ENCODE measurements at regions not wholly inside any gene's neighbourhood (a gene's known extent, or its start where the extent isn't known, plus 50 kb on each side); places are given as distances from the start of the nearest gene placed in this dataset.

DNA sequence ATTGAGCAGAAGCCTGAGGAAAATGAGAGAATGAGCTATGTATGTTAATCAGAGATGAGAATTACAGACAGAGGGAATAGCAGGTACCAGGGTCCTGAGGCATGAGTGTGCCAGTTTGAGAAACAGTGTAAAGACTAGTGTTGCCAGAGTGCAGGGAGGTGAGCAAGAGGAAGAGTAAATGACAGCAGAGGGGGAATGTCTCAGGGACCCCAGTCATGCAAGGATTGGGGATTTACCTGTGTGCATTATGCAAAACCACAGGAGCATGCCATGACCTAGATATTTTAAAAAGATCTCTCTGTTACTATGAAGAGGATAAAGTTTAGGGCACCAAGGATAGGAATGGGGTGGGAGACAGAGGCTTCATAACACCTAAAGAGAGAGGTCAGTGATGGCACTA is 72.1 kb downstream of the TTC32 start:
- DNase-seq (ENCODE audit: low read depth, low spot score) = no peak

GRCh38 chr2:19826874-19827273 is 74.9 kb downstream of the TTC32 start:
- CTCF ChIA-PET = no interaction called here
- POLR2A ChIA-PET = no interaction called here

More for the DNA sequence above, 72.1 kb downstream of the TTC32 start:
- POLR2A ChIA-PET = no interaction called here
- 0 out of 2 replicates have a peak, but pooled peaks cover 2% of the 10 kb centered on the region for H3K27me3 ChIP-seq (ENCODE audit: control insufficient read depth, insufficient read depth, low read length)
- in situ Hi-C loops (cut with HindIII; ENCODE audit: low pct_unique_long_range_greater_than_20kb, low sequenced_read_pairs) = no loop called here
- H3K36me3 ChIP-seq (ENCODE audit: control insufficient read depth, insufficient read depth, low read length) = no peaks in the 10 kb centered on the region
- intact Hi-C loops (cut with micrococcal nuclease; ENCODE audit: unreplicated experiment) = no loop called here
- no peak overlapping the region for H3K4me3 ChIP-seq (ENCODE audit: low read depth in 2 of 2, low read length in 2 of 2)
- H3K27ac ChIP-seq (ENCODE audit: low read length) = no peak overlapping the region
- TF ChIP-seq SIN3A (IDR thresholded peaks at IDR 0.05; ENCODE audit: borderline replicate concordance, insufficient read depth, low read depth, low read length) (no peak), POLR2AphosphoS5 (IDR thresholded peaks at IDR 0.05; ENCODE audit: low read depth, low read length) (no peak), TCF7L2 (IDR thresholded peaks at IDR 0.05; ENCODE audit: low read depth, low read length) (no peak), CTCF (IDR thresholded peaks at IDR 0.05) (no peak)
- TF ChIP-seq, protein P1, sequence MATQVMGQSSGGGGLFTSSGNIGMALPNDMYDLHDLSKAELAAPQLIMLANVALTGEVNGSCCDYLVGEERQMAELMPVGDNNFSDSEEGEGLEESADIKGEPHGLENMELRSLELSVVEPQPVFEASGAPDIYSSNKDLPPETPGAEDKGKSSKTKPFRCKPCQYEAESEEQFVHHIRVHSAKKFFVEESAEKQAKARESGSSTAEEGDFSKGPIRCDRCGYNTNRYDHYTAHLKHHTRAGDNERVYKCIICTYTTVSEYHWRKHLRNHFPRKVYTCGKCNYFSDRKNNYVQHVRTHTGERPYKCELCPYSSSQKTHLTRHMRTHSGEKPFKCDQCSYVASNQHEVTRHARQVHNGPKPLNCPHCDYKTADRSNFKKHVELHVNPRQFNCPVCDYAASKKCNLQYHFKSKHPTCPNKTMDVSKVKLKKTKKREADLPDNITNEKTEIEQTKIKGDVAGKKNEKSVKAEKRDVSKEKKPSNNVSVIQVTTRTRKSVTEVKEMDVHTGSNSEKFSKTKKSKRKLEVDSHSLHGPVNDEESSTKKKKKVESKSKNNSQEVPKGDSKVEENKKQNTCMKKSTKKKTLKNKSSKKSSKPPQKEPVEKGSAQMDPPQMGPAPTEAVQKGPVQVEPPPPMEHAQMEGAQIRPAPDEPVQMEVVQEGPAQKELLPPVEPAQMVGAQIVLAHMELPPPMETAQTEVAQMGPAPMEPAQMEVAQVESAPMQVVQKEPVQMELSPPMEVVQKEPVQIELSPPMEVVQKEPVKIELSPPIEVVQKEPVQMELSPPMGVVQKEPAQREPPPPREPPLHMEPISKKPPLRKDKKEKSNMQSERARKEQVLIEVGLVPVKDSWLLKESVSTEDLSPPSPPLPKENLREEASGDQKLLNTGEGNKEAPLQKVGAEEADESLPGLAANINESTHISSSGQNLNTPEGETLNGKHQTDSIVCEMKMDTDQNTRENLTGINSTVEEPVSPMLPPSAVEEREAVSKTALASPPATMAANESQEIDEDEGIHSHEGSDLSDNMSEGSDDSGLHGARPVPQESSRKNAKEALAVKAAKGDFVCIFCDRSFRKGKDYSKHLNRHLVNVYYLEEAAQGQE (IDR thresholded peaks at IDR 0.05; ENCODE audit: insufficient read depth in 1 of 2, low read depth in 2 of 2, low read length in 1 of 2) = no peak
- BruUV-seq (replicated peaks) = no TSS peak
- ATAC-seq = no peak
- CTCF ChIA-PET = interaction anchor here (0.7 kb wide), 3 partner anchors 153 to 481 kb away, joined by 5 to 8 read pairs (median 6); no protein-coding TSS in a partner anchor
- H3K4me1 ChIP-seq (ENCODE audit: control insufficient read depth, insufficient read depth, low read length) = no peaks in the 10 kb centered on the region
- no peaks in the 10 kb centered on the region for H3K9me3 ChIP-seq (ENCODE audit: control insufficient read depth, insufficient read depth, low read depth, low read length)

More at GRCh38 chr2:19826874-19827273, 74.9 kb downstream of the TTC32 start:
- DNase-seq (ENCODE audit: low read depth, low spot score) = no peak
- TF ChIP-seq POLR2AphosphoS5 (IDR thresholded peaks at IDR 0.05; ENCODE audit: low read depth, low read length) = no peak
- no peak for TF ChIP-seq CTCF (IDR thresholded peaks at IDR 0.05)
- TF ChIP-seq, protein P1 (IDR thresholded peaks at IDR 0.05; ENCODE audit: insufficient read depth in 1 of 2, low read depth in 2 of 2, low read length in 1 of 2) = no peak
- no peak for TF ChIP-seq TCF7L2 (IDR thresholded peaks at IDR 0.05; ENCODE audit: low read depth, low read length)
- no peak for TF ChIP-seq SIN3A (IDR thresholded peaks at IDR 0.05; ENCODE audit: borderline replicate concordance, insufficient read depth, low read depth, low read length)
- no peak overlapping the region for H3K4me3 ChIP-seq (ENCODE audit: low read depth in 2 of 2, low read length in 2 of 2)
- no TSS peak for BruUV-seq (replicated peaks)
- no peak for ATAC-seq
- no peaks in the 10 kb centered on the region for H3K36me3 ChIP-seq (ENCODE audit: control insufficient read depth, insufficient read depth, low read length)
- no peaks in the 10 kb centered on the region for H3K4me1 ChIP-seq (ENCODE audit: control insufficient read depth, insufficient read depth, low read length)
- intact Hi-C loops (cut with micrococcal nuclease; ENCODE audit: unreplicated experiment) (no loop called here), in situ Hi-C loops (cut with HindIII; ENCODE audit: low pct_unique_long_range_greater_than_20kb, low sequenced_read_pairs) (no loop called here)
- H3K9me3 ChIP-seq (ENCODE audit: control insufficient read depth, insufficient read depth, low read depth, low read length) = no peaks in the 10 kb centered on the region
- 0 out of 2 replicates have a peak, but pooled peaks cover 2% of the 10 kb centered on the region for H3K27me3 ChIP-seq (ENCODE audit: control insufficient read depth, insufficient read depth, low read length)
- no peak overlapping the region for H3K27ac ChIP-seq (ENCODE audit: low read length)
